Endothelial cell of umbilical vein (primary cell): ENCODE measurements at regions not wholly inside any gene's neighbourhood (a gene's known extent, or its start where the extent isn't known, plus 50 kb on each side); places are given as distances from the start of the nearest gene placed in this dataset.
"Not testable (repeated sequence)": the region's sequence is repeated elsewhere in the genome, so short reads cannot be mapped to it uniquely, and the experiment has no call there.

Source experiments
- BruUV-seq: library from RNA; stranded (reverse); fragments of 400-500 nt; replicated peaks from 2 replicates; lab custom pipeline; 2021; lab: Mats Ljungman, UMichigan
- CTCF ChIA-PET: fragments of 300-600, 350-600 bp; sonication (Branson Sonifier 250); formaldehyde crosslinking; loops from one replicate; lab custom pipeline; 2021; ENCODE audit warnings: antibody characterized with exemption, inconsistent platforms; lab: Charles Lee
- POLR2A ChIA-PET: fragments of 300-600, 350-600 bp; sonication (Branson Sonifier 250); formaldehyde crosslinking; loops from one replicate; lab custom pipeline; 2021; ENCODE audit warnings: antibody characterized with exemption, inconsistent platforms; lab: Charles Lee
- DNase-seq: peaks from one replicate; pipeline ENCODE4 v3.0.0-alpha.2; 2011; ENCODE audit warnings: low read depth, low spot score
- FAIRE-seq: peaks from 2 replicates; lab custom pipeline; 2011; peaks lifted over from hg19 to GRCh38; lab: Jason Lieb, UNC
- H2AFZ ChIP-seq: 2 replicates; pipeline ENCODE4 v1.6.0; 2012; ENCODE audit warnings: low read depth, low read length, control low read depth, inconsistent platforms
- H3K27ac ChIP-seq: 2 replicates; pipeline ENCODE4 v1.5.1; 2011; ENCODE audit warnings: low read depth, mild to moderate bottlenecking, control low read depth, low read length, moderate library complexity; ENCODE audit not compliant: insufficient read depth
- H3K27me3 ChIP-seq, 2 experiments: 2 replicates each; pipeline versions ENCODE4 v1.6.0 to v1.6.1; 2011; ENCODE audit warnings: low read length in 2 of 2, mixed read lengths in 1 of 2; ENCODE audit not compliant: control insufficient read depth in 2 of 2, insufficient read depth in 2 of 2
- H3K36me3 ChIP-seq, 2 experiments: 2 replicates in 1 of 2; 3 replicates in 1 of 2; pipeline ENCODE4 v1.5.1; 2011; ENCODE audit warnings: low read length in 2 of 2, mild to moderate bottlenecking in 1 of 2, moderate library complexity in 1 of 2; ENCODE audit not compliant: control insufficient read depth in 2 of 2, insufficient read depth in 2 of 2; ENCODE audit errors: extremely low read depth in 1 of 2
- H3K4me1 ChIP-seq: 3 replicates; pipeline ENCODE4 v1.5.1; 2011; ENCODE audit warnings: mild to moderate bottlenecking, low read length; ENCODE audit not compliant: control insufficient read depth, insufficient read depth; ENCODE audit errors: extremely low read depth
- H3K4me2 ChIP-seq: 2 replicates; pipeline ENCODE4 v1.6.1; 2011; ENCODE audit warnings: low read length, control low read depth, mixed read lengths; ENCODE audit not compliant: insufficient read depth
- H3K4me3 ChIP-seq, 3 experiments: fragments of 200-600 bp in 1 of 3; sonication (generic), shearing (Covaris generic) in 1 of 3; replicated peaks in 1 of 3; 2 replicates each; pipeline ENCODE4 v1.5.1; 2011 to 2016; ENCODE audit warnings: control low read depth in 3 of 3, low read length in 3 of 3, mild to moderate bottlenecking in 2 of 3, inconsistent platforms in 1 of 3, low read depth in 1 of 3, moderate library complexity in 1 of 3; ENCODE audit not compliant: insufficient read depth in 1 of 3
- H3K79me2 ChIP-seq: 2 replicates; pipeline ENCODE4 v1.6.0; 2012; ENCODE audit warnings: low read length, inconsistent platforms; ENCODE audit not compliant: control insufficient read depth, insufficient read depth
- H3K9ac ChIP-seq: replicated peaks from 2 replicates; pipeline ENCODE3; 2011; ENCODE audit warnings: low read length, control low read depth; ENCODE audit not compliant: insufficient read depth; ENCODE audit errors: extremely low read depth
- H3K9me1 ChIP-seq: replicated peaks from 3 replicates; pipeline ENCODE4 v1.6.0; 2011; ENCODE audit warnings: mild to moderate bottlenecking, low read length; ENCODE audit not compliant: control insufficient read depth, insufficient read depth; ENCODE audit errors: extremely low read depth
- H3K9me3 ChIP-seq: replicated peaks from 2 replicates; pipeline ENCODE4 v1.5.1; 2012; ENCODE audit warnings: low read length, inconsistent platforms; ENCODE audit not compliant: control insufficient read depth, insufficient read depth
- H4K20me1 ChIP-seq: replicated peaks from 2 replicates; pipeline ENCODE3; 2011; ENCODE audit warnings: mild to moderate bottlenecking, low read length; ENCODE audit not compliant: control insufficient read depth, insufficient read depth; ENCODE audit errors: extremely low read depth
- CTCF ChIP-seq, 2 donors: IDR thresholded peaks; 1 replicate in 1 of 2; 2 replicates in 1 of 2; pipeline ENCODE4 v1.5.1; 2011; ENCODE audit warnings: low read length in 2 of 2, mild to moderate bottlenecking in 2 of 2, moderate library complexity in 2 of 2, control low read depth in 1 of 2, inconsistent platforms in 1 of 2, low read depth in 1 of 2; ENCODE audit not compliant: insufficient read depth in 1 of 2; ENCODE audit errors: extremely low read depth in 1 of 2
- EZH2 ChIP-seq: IDR thresholded peaks from 2 replicates; pipeline ENCODE4 v1.6.1; 2012; ENCODE audit warnings: borderline replicate concordance, low read depth, mild to moderate bottlenecking, moderate library complexity, low read length, inconsistent platforms; ENCODE audit not compliant: severe bottlenecking
- FOS ChIP-seq: IDR thresholded peaks from 2 replicates; pipeline ENCODE4 v1.6.1; 2011; ENCODE audit warnings: mild to moderate bottlenecking, low read length, moderate library complexity, borderline replicate concordance; ENCODE audit not compliant: insufficient read depth
- GATA2 ChIP-seq: IDR thresholded peaks from 2 replicates; pipeline ENCODE4 v1.7.0; 2011; ENCODE audit warnings: low read depth, mild to moderate bottlenecking, moderate library complexity, mixed read lengths, low read length; ENCODE audit not compliant: insufficient read length, insufficient read depth
- JUN ChIP-seq: IDR thresholded peaks from 2 replicates; pipeline ENCODE4 v1.6.1; 2011; ENCODE audit warnings: borderline replicate concordance, low read depth; ENCODE audit not compliant: insufficient read length, insufficient read depth
- MYC ChIP-seq: IDR thresholded peaks from one replicate; pipeline ENCODE4 v1.6.1; 2011; ENCODE audit warnings: mild to moderate bottlenecking, low read depth, low read length
- POLR2A ChIP-seq: IDR thresholded peaks from 2 replicates; pipeline ENCODE4 v1.6.1; 2012; ENCODE audit warnings: low read depth, mild to moderate bottlenecking, control low read depth, low read length
- POLR2AphosphoS5 ChIP-seq: IDR thresholded peaks from 2 replicates; pipeline ENCODE4 v1.6.1; 2012; ENCODE audit warnings: low read depth, mild to moderate bottlenecking, control low read depth, low read length, moderate library complexity; ENCODE audit not compliant: insufficient read depth
- dilution Hi-C: fragments of 300-500 bp; cut with MboI; formaldehyde crosslinking; loops from one replicate; pipeline ENCODE4 v1.15.0; 2019; ENCODE audit warnings: low sequenced_read_pairs; ENCODE audit not compliant: extremely low pct_ligation_motif_present
- intact Hi-C: fragments of 100-400 bp; cut with micrococcal nuclease; formaldehyde crosslinking; loops from one replicate; pipeline ENCODE4 v1.10.0; 2022
- TF ChIP-seq, protein P1 (sequence below): IDR thresholded peaks from 2 replicates; pipeline ENCODE4 v1.6.1; 2011; ENCODE audit not compliant: insufficient read depth, insufficient read length

- Histone ChIP-seq H3K9me1 (no peaks in the 10 kb centered on the region), H3K9ac (no peak overlapping the region), H3K27me3 (no peaks in the 10 kb centered on the region), H3K4me3 (no peak overlapping the region), H3K79me2 (no peaks in the 10 kb centered on the region), H3K4me1 (no peaks in the 10 kb centered on the region), H3K9me3 (no peaks in the 10 kb centered on the region), H4K20me1 (no peaks in the 10 kb centered on the region), H2AFZ (no peak overlapping the region), H3K36me3 (no peaks in the 10 kb centered on the region), H3K27ac (no peak overlapping the region), H3K4me2 (no peak overlapping the region)
- FAIRE-seq, result no peak
- dilution Hi-C loops (no loop called here), intact Hi-C loops (no loop called here)
- ChIA-PET CTCF (no interaction called here), POLR2A (no interaction called here)
- DNase-seq, result no peak
- no TSS peak for BruUV-seq
- TF ChIP-seq, protein P1, sequence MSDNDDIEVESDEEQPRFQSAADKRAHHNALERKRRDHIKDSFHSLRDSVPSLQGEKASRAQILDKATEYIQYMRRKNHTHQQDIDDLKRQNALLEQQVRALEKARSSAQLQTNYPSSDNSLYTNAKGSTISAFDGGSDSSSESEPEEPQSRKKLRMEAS, result no peak
- TF ChIP-seq POLR2AphosphoS5, result no peak
- no peak for TF ChIP-seq POLR2A
- TF ChIP-seq EZH2, result no peak
- no peak for TF ChIP-seq GATA2
- TF ChIP-seq FOS, result no peak
- no peak for TF ChIP-seq CTCF (IDR thresholded peaks at IDR 0.05; ENCODE audit: extremely low read depth in 1 of 2, insufficient read depth in 1 of 2, low read depth in 1 of 2, low read length in 2 of 2)
- no peak for TF ChIP-seq JUN
- TF ChIP-seq MYC, result no peak
Measured at GRCh38 chrX:30147996-30148643, 67.2 kb upstream of the MAGEB2 start.

DNA sequence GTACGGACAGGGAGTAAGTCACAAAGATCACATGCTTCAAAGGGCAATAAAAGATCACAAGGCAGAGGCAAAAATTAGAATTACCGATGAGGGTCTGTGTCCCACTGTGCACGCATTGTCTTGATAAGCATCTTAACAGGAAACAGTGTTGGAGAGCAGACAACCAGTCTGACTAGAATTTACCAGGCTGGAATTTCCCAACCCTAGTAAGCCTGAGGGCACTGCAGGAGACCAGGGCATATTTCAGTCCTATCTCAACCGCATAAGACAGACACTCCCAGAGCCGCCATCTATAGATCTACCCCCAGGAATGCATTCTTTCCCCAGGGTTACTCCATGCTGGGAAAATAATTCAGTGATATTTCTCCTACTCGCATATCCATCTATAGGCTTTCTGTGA is 66.2 kb upstream of the MAGEB2 start:
- H3K36me3 ChIP-seq, H4K20me1 ChIP-seq, H3K4me2 ChIP-seq, BruUV-seq, CTCF ChIA-PET, H3K27me3 ChIP-seq, H3K79me2 ChIP-seq, intact Hi-C loops, H3K9me1 ChIP-seq, H2AFZ ChIP-seq, dilution Hi-C loops, H3K9me3 ChIP-seq, H3K27ac ChIP-seq, POLR2A ChIA-PET, H3K9ac ChIP-seq, H3K4me1 ChIP-seq, DNase-seq, H3K4me3 ChIP-seq: not testable (repeated sequence)
- FAIRE-seq, result peak; percentile 37
